Small intestine (tissue), 7 donors: ENCODE measurements at regions not wholly inside any gene's neighbourhood (a gene's known extent, or its start where the extent isn't known, plus 50 kb on each side); places are given as distances from the start of the nearest gene placed in this dataset.

Experiments
- DNase-seq, 2 donors: peaks; one replicate each; pipeline versions ENCODE4 v3.0.0 to v3.0.0-alpha.2; 2013
- FAIRE-seq: peaks from 2 replicates; lab custom pipeline; 2012; peaks lifted over from hg19 to GRCh38; lab: Jason Lieb, UNC
- H3K27ac ChIP-seq, 3 donors: one replicate each; pipeline ENCODE4 v1.5.1; 2013; ENCODE audit warnings: low read length in 2 of 3, mild to moderate bottlenecking in 2 of 3, control low read depth in 1 of 3, inconsistent platforms in 1 of 3, low read depth in 1 of 3, moderate library complexity in 1 of 3
- H3K27me3 ChIP-seq, 3 donors: one replicate each; pipeline ENCODE4 v1.6.1; 2013; ENCODE audit warnings: low read length in 3 of 3, inconsistent platforms in 1 of 3; ENCODE audit not compliant: control insufficient read depth in 3 of 3, insufficient read depth in 3 of 3
- H3K36me3 ChIP-seq, 3 donors: one replicate each; pipeline ENCODE4 v1.6.1; 2013; ENCODE audit warnings: low read length in 3 of 3, inconsistent platforms in 1 of 3, low read depth in 1 of 3, mild to moderate bottlenecking in 1 of 3, moderate library complexity in 1 of 3; ENCODE audit not compliant: control insufficient read depth in 3 of 3, insufficient read depth in 2 of 3
- H3K4me1 ChIP-seq, 3 donors: one replicate each; pipeline ENCODE4 v1.6.1; 2013; ENCODE audit warnings: low read length in 2 of 3, inconsistent platforms in 1 of 3, low read depth in 1 of 3, mild to moderate bottlenecking in 1 of 3, moderate library complexity in 1 of 3; ENCODE audit not compliant: control insufficient read depth in 3 of 3, insufficient read depth in 2 of 3
- H3K4me3 ChIP-seq, 3 donors: one replicate each; pipeline ENCODE4 v1.5.1; 2013; ENCODE audit warnings: low read length in 3 of 3, control low read depth in 1 of 3, inconsistent platforms in 1 of 3, low read depth in 1 of 3, mild to moderate bottlenecking in 1 of 3, moderate library complexity in 1 of 3
- H3K9me3 ChIP-seq, 2 donors: one replicate each; pipeline ENCODE4 v1.6.1; 2013; ENCODE audit warnings: low read depth in 1 of 2, low read length in 1 of 2; ENCODE audit not compliant: control insufficient read depth in 2 of 2, insufficient read depth in 1 of 2
- whole genome bisulfite sequencing, 3 donors: extraction: QIAGEN DNeasy Blood & Tissue Kit; methylation state at CpG; one replicate each; pipeline ENCODE4 v1.1.7; 2013; 5-methylcytosine and 5-hydroxymethylcytosine counted together
- donor health status: healthy with polysubstance abuse.
- donor health status: control.
- donor health status: control.
- donor health status: Bipolar disorder and iron deficiency.
- donor health status: healthy.

DNA sequence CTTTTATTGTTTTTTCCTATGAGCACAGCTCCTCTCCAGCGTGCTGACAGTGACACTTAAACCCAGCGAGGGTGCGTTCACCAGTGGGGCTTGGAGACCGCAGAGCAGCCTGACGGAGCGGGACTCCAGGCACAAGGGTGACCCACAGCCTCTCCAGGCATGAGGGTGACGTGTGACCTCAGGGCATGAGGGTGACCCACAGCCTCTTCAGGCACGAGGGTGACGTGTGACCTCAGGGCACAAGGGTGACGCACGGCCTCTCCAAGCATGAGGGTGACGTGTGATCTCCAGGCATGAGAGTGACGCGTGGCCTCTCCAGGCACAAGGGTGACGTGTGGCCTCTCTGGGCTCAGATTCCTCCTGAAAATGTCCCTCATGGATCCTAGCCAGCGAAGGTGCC lies 164.3 kb upstream of the TCERG1L start:
- Histone ChIP-seq H3K9me3 (no peaks in the 10 kb centered on the region), H3K4me3 (no peak overlapping the region), H3K4me1 (no peaks in the 10 kb centered on the region), H3K36me3 (no peaks in the 10 kb centered on the region), H3K27ac (no peak overlapping the region), H3K27me3 (peaks cover 0 to 1% (median 0%) of the 10 kb centered on the region in 3 donors)
- FAIRE-seq (no peak), DNase-seq (no peak)
- 84 to 88% (median 87%) methylated on average over 16 of the region's 16 CpGs for WGBS, 3 donors

DNA sequence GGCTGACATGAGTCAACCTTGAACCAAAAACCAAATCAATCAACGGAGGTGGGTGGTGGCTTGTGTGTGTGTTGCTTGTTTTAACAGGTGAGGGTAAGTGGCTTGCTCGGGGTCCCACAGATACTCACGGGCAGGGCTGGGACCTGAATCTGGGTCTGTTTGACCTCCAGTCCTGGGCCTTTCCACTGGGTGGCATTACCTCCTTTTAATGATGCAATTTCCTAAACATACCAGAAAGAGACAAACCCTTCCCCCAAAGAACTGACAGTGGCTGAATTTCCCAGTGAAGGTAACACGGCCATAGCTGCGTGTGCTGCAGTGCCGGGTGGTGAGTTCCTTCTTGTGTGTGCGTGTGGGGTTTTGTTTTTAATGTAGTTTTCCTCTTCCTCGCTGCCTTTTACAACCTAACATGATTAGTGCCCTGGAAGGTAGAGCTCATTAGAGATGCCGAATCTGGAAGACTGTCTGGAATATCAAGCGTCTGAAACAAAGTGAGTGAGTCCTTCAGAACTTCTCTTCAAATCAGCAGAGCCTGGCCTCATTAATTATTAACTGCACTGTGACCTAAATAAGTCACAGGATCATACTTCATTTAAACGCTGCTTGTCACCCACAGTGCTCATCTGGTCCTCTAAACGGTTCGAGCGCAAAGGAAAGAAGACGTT lies 166.1 kb upstream of the TCERG1L start:
- 20 to 50% (median 36%) methylated on average over 15 of the region's 15 CpGs for WGBS, 3 donors
- no peak overlapping the region for H3K27ac ChIP-seq
- no peaks in the 10 kb centered on the region for H3K4me1 ChIP-seq
- DNase-seq, result no peak
- no peak overlapping the region for H3K4me3 ChIP-seq
- H3K36me3 ChIP-seq, result no peaks in the 10 kb centered on the region
- no peaks in the 10 kb centered on the region for H3K27me3 ChIP-seq
- H3K9me3 ChIP-seq, result no peaks in the 10 kb centered on the region
- FAIRE-seq, result no peak

DNA sequence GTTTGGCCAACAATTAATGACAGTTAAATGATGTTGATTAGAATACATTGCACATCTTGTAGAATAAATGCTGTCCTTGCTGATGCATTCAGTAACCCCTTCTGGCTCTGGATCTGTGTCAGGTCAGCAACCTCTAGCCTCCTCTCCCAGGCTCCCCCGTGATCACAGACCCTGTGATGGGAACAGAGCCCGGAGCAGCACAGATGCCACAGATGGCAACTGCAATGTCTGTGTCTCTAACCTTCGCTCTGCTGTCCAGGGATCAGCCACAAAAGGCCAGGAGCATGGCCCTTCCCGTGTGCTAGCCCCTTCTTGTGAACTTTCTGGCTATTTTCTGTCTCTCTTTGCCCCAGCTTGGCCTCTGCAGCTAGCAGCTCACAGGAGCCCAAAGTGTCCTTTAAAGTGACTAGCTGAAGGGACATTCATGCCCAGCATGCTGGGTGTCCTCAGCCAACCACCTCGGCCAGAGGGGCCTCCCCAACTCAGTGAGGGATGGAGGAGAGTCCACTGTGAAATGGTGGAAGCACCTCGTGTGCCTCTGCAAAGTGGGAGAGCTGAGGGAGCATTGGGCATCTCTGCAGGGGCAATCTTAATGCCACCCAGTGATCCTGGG lies 167.0 kb upstream of the TCERG1L start:
- H3K36me3 ChIP-seq, result no peaks in the 10 kb centered on the region
- no peak overlapping the region for H3K27ac ChIP-seq
- no peaks in the 10 kb centered on the region for H3K4me1 ChIP-seq
- no peaks in the 10 kb centered on the region for H3K9me3 ChIP-seq
- DNase-seq, result no peak
- no peak for FAIRE-seq
- H3K27me3 ChIP-seq, result no peaks in the 10 kb centered on the region
- H3K4me3 ChIP-seq, result no peak overlapping the region
- 31 to 56% (median 49%) methylated on average over 6 of the region's 6 CpGs for WGBS, 3 donors

DNA sequence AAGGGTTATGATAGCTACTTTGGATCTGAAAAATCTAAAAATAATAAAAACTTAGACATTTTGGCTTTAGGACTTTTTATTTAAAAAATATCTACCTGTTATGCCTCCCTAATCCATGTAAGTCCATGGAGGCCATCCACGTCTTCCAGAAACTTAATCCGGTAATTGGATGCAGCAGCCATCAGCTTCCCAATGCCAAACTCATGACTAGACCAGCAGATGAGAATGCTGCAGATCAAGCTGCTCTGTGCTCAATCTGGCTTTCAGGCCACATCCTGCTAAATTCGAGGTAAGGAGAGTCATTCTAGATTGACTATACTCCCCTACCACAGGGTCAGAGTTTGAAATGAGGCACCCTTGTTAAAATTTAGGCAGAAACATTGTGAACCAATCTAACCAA lies 168.5 kb upstream of the TCERG1L start:
- Histone ChIP-seq H3K4me1 (no peaks in the 10 kb centered on the region), H3K9me3 (no peaks in the 10 kb centered on the region), H3K36me3 (no peaks in the 10 kb centered on the region), H3K4me3 (no peak overlapping the region), H3K27me3 (no peaks in the 10 kb centered on the region), H3K27ac (no peak overlapping the region)
- FAIRE-seq (no peak), DNase-seq (no peak)
- 63 to 70% (median 68%) methylated on average over 3 of the region's 3 CpGs for WGBS, 3 donors

DNA sequence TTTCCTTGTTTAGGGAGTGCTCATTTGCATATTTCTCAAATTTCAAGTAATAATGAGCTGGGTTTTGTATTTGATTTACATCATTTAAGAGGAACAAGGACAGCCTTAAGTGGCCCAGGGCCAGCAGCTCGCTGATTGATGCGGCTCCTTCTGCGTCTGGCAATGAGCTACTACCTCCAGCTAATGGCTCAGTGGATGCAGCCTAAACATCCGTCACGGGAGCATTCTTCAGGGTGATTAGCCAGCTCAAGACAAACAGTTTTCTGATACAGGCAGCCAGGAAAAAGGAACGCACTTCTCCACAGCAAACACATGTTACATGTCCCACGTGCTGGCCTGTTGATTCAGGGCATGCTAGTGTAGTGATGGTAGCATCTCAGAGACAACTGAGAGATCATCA lies 169.3 kb upstream of the TCERG1L start:
- no peak for FAIRE-seq
- WGBS, 3 donors, result 25 to 29% (median 28%) methylated on average over 7 of the region's 7 CpGs

DNA sequence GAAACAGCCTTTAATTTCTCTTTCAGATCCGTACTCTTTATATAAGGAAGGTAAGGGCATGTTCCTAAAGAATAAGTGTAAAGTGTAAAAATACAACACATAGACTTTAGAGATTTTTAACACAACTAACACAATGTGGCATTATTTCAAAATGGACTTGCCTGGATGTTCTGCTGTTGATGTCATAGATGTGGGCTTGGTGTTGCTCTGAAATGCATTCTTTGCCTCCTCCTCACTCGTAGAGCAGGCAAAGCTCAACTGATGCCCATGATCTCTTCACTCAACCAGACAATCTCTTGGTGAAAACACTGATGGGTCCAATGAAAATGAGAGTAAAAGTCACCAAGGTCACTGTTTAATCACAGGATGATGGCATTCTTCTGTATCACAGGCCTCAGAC lies 174.2 kb upstream of the TCERG1L start:
- 60 to 71% (median 63%) methylated on average over 2 of the region's 2 CpGs for WGBS, 3 donors
- no peaks in the 10 kb centered on the region for H3K4me1 ChIP-seq
- H3K36me3 ChIP-seq, result no peaks in the 10 kb centered on the region
- H3K27ac ChIP-seq, result no peak overlapping the region
- no peak overlapping the region for H3K4me3 ChIP-seq
- H3K27me3 ChIP-seq, result no peaks in the 10 kb centered on the region
- no peak for DNase-seq
- H3K9me3 ChIP-seq, result no peaks in the 10 kb centered on the region
- FAIRE-seq, result no peak

More for the DNA sequence above, 169.3 kb upstream of the TCERG1L start:
- H3K4me3 ChIP-seq, result no peak overlapping the region
- no peak for DNase-seq
- no peaks in the 10 kb centered on the region for H3K36me3 ChIP-seq
- H3K4me1 ChIP-seq, result no peaks in the 10 kb centered on the region
- no peaks in the 10 kb centered on the region for H3K9me3 ChIP-seq
- no peaks in the 10 kb centered on the region for H3K27me3 ChIP-seq
- no peak overlapping the region for H3K27ac ChIP-seq

DNA sequence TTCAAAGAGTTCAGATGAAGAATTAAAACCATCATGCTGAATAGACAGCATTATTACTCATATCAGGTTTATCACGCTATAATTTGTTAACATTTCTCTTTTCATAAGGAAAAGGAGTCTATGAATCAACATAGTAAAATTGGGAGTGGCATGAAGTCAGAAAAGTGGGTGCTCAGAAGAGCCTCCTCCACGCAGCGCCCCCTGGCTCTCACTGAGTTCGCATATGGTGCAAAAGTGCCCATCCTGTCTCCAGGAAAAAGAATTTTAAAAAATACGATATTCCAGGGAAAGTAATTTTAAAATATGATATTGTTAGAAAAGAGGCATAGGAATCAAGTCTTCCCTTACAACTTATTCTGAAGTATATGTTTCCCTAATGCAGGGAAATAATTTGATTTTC lies 176.3 kb upstream of the TCERG1L start:
- Histone ChIP-seq H3K27ac (no peak overlapping the region), H3K9me3 (no peaks in the 10 kb centered on the region), H3K4me3 (no peak overlapping the region), H3K36me3 (no peaks in the 10 kb centered on the region), H3K27me3 (no peaks in the 10 kb centered on the region), H3K4me1 (no peaks in the 10 kb centered on the region)
- DNase-seq (no peak), FAIRE-seq (no peak)
- 76 to 85% (median 82%) methylated on average over 5 of the region's 5 CpGs for WGBS, 3 donors

DNA sequence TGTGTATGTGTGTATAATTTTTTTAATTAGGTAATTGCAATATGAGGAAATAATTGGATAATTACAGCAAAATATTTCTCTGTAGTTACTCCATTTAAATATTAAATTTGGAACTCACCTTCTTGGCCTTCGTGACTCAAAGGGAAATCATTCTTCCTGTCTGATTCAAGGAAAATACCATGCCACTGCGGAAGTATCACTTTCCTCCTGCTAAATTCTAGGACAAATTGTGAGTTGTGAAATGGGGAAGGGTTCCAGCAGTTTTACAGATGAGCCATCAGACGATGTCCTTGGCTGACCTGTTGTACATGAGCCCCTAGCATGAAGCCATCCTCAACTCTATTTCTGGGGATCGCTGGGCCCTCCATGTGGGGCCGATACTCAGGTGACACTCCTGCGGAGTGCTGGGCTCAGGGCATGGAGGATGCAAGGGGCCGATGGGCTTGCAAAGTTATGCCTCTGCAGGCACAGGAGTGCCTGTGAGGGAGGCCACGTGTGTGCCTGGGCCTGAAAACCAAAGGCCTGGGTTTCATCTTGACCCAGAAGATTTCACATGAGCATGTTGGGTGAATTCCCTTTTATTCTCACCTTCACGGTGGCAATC lies 179.6 kb upstream of the TCERG1L start:
- H3K9me3 ChIP-seq, result no peaks in the 10 kb centered on the region
- FAIRE-seq, result no peak
- 73 to 82% (median 81%) methylated on average over 9 of the region's 9 CpGs for WGBS, 3 donors
- H3K36me3 ChIP-seq, result no peaks in the 10 kb centered on the region
- no peak overlapping the region for H3K4me3 ChIP-seq
- no peaks in the 10 kb centered on the region for H3K27me3 ChIP-seq
- no peaks in the 10 kb centered on the region for H3K4me1 ChIP-seq
- DNase-seq, result no peak
- no peak overlapping the region for H3K27ac ChIP-seq
